ENCODE measurements at regions not wholly inside any gene's neighbourhood (a gene's known extent, or its start where the extent isn't known, plus 50 kb on each side); places are given as distances from the start of the nearest gene placed in this dataset.
"Not testable (repeated sequence)": the region's sequence is repeated elsewhere in the genome, so short reads cannot be mapped to it uniquely, and the experiment has no call there.

DNA sequence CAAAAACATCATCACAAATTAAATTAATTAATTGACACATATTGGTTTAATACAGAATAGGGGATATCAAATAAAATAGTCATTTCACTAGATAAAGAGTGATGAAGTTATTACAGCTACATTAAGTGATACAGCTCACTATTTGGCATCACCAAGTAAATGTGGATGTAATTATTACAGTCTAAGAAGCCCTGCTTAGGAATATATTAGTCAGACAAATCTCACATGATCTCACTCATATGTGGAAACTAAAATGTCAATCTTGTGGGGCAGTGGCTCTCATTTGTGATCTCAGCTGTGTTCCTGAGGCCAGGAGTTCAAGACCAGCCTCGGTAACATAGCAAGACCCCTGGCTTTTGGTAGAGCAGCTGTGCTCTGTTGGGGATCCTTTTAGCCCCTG, 233.4 kb upstream of the RGMB start:
- intact Hi-C loops (cut with DNase I, micrococcal nuclease): no loop called here
- TF ChIP-seq, protein P1, sequence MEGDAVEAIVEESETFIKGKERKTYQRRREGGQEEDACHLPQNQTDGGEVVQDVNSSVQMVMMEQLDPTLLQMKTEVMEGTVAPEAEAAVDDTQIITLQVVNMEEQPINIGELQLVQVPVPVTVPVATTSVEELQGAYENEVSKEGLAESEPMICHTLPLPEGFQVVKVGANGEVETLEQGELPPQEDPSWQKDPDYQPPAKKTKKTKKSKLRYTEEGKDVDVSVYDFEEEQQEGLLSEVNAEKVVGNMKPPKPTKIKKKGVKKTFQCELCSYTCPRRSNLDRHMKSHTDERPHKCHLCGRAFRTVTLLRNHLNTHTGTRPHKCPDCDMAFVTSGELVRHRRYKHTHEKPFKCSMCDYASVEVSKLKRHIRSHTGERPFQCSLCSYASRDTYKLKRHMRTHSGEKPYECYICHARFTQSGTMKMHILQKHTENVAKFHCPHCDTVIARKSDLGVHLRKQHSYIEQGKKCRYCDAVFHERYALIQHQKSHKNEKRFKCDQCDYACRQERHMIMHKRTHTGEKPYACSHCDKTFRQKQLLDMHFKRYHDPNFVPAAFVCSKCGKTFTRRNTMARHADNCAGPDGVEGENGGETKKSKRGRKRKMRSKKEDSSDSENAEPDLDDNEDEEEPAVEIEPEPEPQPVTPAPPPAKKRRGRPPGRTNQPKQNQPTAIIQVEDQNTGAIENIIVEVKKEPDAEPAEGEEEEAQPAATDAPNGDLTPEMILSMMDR (IDR thresholded peaks at IDR 0.05): no peak
- ATAC-seq: no peak

DNA sequence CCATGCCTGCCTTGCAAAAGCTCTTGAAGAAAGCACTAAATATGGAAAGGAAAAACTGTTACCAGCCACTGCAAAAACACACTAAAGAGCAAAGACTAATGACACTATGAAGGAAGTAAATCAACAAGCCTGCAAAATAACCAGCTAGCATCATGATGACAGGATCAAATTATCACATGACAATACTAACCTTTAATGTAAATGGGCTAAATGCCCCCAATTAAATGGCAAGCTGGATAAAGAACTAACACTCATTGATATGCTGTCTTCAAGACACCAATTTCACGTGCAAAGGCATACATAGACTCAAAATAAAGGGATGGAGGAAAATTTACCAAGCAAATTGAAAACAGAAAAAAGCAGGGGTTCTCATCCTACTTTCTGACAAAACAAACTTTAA, 231.8 kb upstream of the RGMB start:
- TF ChIP-seq, protein P1 (IDR thresholded peaks at IDR 0.05): no peak
- Histone ChIP-seq H3K36me3 (ENCODE audit: low read depth) (no peaks in the 10 kb centered on the region), H3K9me3 (peaks cover 21% of the 10 kb centered on the region), H3K4me3 (no peak overlapping the region), H3K4me1 (ENCODE audit: low read depth) (no peaks in the 10 kb centered on the region)
- intact Hi-C loops (cut with DNase I, micrococcal nuclease): no loop called here
- no peak for DNase-seq
- ATAC-seq: no peak

More for the DNA sequence above, 233.4 kb upstream of the RGMB start:
- peaks cover 21% of the 10 kb centered on the region for H3K9me3 ChIP-seq
- no peaks in the 10 kb centered on the region for H3K36me3 ChIP-seq (ENCODE audit: low read depth)
- DNase-seq: no peak
- no peak overlapping the region for H3K4me3 ChIP-seq
- H3K4me1 ChIP-seq (ENCODE audit: low read depth): no peaks in the 10 kb centered on the region

DNA sequence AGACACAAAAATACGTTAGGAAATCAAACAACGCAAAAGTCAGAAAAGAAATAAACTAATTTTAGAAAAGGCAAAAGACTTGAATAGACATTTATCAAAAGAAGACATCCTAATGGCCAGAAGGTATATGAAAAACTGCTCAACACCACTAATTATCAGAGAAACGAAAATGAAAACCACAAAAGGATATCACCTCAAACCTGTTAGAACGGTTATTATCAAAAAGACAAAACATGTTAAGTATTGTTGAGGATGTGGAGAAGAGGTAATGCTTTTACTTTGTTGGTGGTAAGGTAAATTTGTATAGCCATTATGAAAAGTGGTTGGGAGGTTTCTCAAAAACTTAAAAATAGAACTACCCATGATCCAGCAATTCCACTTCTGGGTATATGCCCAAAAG, 230.0 kb upstream of the RGMB start:
- no peaks in the 10 kb centered on the region for H3K36me3 ChIP-seq (ENCODE audit: low read depth)
- intact Hi-C loops (cut with DNase I, micrococcal nuclease): no loop called here
- ATAC-seq: no peak

DNA sequence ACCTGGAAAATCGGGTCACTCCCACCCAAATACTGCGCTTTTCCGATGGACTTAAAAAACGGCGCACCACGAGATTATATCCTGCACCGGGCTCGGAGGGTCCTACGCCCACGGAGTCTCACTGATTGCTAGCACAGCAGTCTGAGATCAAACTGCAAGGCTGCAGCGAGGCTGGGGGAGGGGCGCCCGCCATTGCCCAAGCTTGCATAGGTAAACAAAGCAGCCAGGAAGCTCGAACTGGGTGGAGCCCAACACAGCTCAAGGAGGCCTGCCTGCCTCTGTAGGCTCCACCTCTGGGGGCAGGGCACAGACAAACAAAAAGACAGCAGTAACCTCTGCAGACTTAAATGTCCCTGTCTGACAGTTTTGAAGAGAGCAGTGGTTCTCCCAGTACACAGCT, 226.5 kb upstream of the RGMB start:
- ATAC-seq; DNase-seq; H3K9me3 ChIP-seq; H3K4me3 ChIP-seq; intact Hi-C loops (cut with DNase I, micrococcal nuclease); H3K4me1 ChIP-seq (ENCODE audit: low read depth); H3K36me3 ChIP-seq (ENCODE audit: low read depth): not testable (repeated sequence)

More for the DNA sequence above, 230.0 kb upstream of the RGMB start:
- no peak for DNase-seq
- Histone ChIP-seq H3K9me3 (peaks cover 21% of the 10 kb centered on the region), H3K4me1 (ENCODE audit: low read depth) (no peaks in the 10 kb centered on the region), H3K4me3 (no peak overlapping the region)
- TF ChIP-seq, protein P1 (IDR thresholded peaks at IDR 0.05): no peak

DNA sequence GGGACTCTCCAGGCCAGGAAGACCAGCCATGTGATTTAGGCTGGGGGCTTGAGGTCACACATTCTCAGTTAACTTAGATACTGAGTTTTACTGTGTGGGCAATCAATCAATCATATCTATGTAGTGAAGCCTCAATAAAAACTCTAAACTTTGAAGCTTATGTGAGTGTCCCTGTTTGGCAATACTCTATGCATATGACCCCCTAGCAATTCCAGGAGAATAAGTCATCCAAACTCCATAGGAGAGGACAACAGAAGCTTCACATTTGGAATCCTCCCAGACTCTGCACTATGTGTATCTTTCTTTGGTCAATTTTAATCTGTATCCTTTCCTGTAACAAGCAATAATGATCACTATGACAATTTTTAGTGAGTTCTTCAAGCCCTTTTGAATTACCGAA, 216.8 kb upstream of the RGMB start:
- intact Hi-C loops (cut with DNase I, micrococcal nuclease): no loop called here
- ATAC-seq (no peak), DNase-seq (no peak)
- Histone ChIP-seq H3K9me3 (no peaks in the 10 kb centered on the region), H3K4me1 (ENCODE audit: low read depth) (no peaks in the 10 kb centered on the region), H3K4me3 (no peak overlapping the region), H3K36me3 (ENCODE audit: low read depth) (no peaks in the 10 kb centered on the region)
- TF ChIP-seq, protein P1 (IDR thresholded peaks at IDR 0.05): no peak

DNA sequence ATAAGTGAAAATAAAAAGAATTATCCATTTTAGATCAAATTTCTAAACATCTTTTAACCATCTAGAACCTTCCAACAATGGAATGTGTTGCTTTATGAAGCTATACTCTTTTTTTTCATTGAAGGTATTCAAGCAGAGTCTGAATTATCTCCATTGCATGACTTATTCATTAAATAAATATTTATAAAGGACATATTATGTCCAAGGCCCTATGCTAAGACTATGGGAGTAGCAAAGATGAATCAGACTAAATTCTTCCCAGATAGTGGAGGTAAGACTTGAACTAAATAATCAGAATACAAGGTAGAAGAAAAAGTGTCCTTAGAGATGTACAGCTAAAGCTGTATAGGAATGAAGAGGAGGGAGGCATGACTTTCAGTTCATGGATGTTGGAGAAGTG, 215.5 kb upstream of the RGMB start:
- no peak overlapping the region for H3K4me3 ChIP-seq
- H3K4me1 ChIP-seq (ENCODE audit: low read depth): no peaks in the 10 kb centered on the region
- no peak for ATAC-seq
- no peaks in the 10 kb centered on the region for H3K36me3 ChIP-seq (ENCODE audit: low read depth)
- intact Hi-C loops (cut with DNase I, micrococcal nuclease): no loop called here
- H3K9me3 ChIP-seq: no peaks in the 10 kb centered on the region
- DNase-seq: no peak
- TF ChIP-seq, protein P1 (IDR thresholded peaks at IDR 0.05): no peak
